Occipital lobe (tissue), 1 donor: ENCODE measurements at regions not wholly inside any gene's neighbourhood (a gene's known extent, or its start where the extent isn't known, plus 50 kb on each side); places are given as distances from the start of the nearest gene placed in this dataset.

Experiments
- DNase-seq: peaks from one replicate; lab custom pipeline; 2025; lab: John Stamatoyannopoulos, UW

DNA sequence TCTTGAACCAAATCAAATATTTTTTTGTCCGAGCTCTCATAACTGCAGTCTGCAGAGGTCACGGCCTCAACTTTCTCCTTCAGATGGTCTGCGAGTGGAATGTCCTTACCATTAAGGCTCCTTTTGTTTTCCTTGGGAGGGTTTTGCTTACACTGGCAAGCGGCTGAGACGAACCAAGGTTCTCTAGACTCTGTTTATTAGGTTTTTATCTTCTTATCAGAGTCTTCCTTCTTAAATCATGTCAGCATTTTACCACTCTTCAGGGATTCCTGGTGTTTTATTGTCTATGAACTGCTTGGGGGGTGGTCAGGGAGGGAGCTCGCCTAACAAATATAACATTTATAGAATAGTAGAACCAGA lies 773.7 kb upstream of the NR2F2 start:
- no peak for DNase-seq

GRCh38 chr15:95557226-95558046 lies 773.1 kb upstream of the NR2F2 start:
- DNase-seq: no peak

GRCh38 chr15:95558131-95558530 lies 772.4 kb upstream of the NR2F2 start:
- DNase-seq: no peak

DNA sequence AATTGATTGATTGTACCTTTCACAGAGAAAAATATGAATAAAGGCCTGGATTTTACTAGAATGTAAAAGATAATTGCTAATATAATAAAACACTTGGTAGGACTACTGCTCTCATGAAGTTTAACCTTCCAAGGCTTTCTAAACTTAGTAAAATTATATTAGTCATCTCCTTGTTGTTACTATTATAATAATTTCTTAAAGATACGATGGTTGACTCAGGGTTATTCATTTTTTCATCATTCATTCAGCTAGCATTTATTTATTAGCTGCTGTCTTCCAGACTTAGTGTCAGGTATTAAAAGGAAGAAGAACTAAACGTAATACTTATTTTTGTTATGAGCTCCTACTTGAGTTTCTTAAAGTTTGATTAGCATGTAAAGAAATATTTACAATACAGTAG lies 771.6 kb upstream of the NR2F2 start:
- no peak for DNase-seq

GRCh38 chr15:95559875-95560394 lies 770.6 kb upstream of the NR2F2 start:
- no peak for DNase-seq

DNA sequence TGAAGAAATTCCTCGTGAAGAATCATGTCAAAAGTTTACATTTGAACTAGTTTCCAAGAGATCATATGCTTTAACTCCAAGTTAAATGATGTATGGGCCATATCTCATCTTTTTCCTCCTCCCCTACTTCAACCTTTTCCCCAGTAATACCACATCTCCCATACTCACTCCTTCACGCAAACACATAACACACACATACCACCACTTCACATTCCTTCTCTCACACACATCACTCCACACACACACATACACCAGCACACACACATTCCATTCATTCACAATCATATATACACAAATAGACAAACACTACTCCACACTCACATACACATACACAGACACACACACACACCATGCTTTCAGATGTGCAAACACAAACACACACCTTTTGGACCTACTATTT lies 769.0 kb upstream of the NR2F2 start:
- DNase-seq: no peak

- DNase-seq: no peak
These were observed 766.9 kb upstream of the NR2F2 start for GRCh38 chr15:95563634-95564033.

- no peak for DNase-seq
These were observed 765.4 kb upstream of the NR2F2 start for GRCh38 chr15:95565016-95565600.

DNA sequence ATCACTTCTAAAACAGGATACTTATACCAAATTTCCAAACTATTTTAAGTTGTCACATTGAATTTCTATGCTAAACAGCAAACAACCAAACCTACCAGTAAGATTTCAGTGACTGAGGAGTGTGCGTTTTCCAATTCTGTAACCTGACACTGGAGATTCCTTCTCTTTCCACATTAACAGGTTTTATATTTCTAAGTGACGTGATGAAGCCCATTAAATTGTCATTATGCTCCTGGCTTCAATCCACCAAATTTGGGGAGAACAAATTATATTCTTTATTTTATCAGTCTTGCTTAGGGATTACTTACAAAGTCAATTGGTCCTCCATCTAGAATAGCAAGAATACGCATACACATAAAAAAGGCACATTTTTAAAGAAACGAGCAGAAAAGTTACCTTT lies 764.8 kb upstream of the NR2F2 start:
- DNase-seq: no peak

DNA sequence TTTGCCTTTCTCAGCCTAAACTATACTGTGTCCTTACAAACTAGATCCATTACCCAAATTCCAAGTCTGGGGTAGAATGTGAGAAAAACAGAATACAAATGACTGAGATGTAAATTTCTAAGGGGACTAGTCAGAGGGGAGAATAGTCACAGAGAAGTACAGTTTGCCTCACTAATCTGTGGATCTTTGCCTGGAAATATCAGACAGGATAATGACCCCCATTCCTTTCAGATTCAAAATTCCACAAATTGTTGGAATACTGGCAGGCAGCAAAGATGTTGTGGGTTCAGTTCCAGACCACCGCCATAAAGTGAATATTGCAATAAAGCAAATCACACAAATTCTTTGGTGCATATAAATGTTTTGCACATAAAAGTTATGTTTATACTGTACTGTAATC lies 762.8 kb upstream of the NR2F2 start:
- DNase-seq: no peak

GRCh38 chr15:95574053-95574452 lies 756.4 kb upstream of the NR2F2 start:
- no peak for DNase-seq

DNA sequence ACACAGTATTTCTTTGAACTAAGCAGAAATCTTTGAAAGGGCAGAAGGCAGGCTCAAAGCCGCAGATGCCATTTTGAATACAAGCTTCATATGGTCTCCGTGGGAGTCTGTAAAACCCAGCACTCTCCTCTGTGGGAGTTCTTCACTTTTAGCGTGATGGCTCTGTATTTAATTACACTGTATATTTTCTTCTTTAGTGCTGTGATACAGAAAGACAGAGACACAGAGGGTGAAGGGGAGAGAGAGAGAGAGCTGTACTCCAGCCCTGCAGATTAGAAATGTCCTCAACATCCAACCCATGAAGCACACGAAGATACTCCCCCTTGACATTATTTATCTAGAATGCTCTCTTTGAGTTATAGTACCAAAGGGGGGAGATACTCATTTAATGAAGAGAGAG lies 752.6 kb upstream of the NR2F2 start:
- DNase-seq: no peak

DNA sequence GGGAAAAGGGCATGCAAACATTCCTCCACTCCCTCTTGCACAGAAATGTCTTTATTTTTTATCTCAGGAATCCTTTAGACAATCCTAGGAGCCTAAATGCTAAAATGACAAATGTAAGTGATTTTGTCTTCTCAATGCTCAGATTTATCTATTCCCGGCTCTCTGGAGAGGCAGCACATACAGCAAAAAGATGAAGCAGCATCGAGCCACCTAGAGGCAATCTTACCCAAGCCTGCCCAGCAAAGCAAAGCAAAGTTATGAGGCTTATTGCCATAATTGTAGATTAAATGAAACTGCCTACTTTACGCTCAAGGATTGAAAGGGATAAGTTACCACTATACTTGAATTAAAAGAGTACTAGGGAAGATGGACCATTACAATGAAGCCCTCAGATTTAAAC lies 750.4 kb upstream of the NR2F2 start:
- no peak for DNase-seq

- DNase-seq: no peak
These were observed 748.9 kb upstream of the NR2F2 start for GRCh38 chr15:95581595-95581994.

DNA sequence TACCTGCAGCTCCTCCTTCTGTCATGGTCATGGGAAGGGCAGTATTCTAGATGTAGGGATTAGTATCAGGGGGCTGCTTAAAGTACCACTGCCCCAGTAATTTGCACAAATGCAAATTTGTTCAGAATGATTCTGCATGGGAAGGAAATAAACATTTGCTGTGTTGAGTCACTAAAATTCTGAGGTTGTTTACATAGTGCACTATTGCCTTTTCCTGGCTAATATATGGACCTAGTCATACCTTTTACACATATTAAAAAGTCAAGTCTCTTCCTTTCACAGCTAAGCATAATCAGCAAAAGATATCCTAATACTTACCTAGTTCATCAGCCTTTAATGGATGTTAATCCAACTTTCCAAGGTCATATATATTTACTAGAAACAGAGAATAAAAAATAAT lies 746.4 kb upstream of the NR2F2 start:
- DNase-seq: no peak

GRCh38 chr15:95588056-95588455 lies 742.4 kb upstream of the NR2F2 start:
- no peak for DNase-seq

- no peak for DNase-seq
These were observed 739.9 kb upstream of the NR2F2 start for GRCh38 chr15:95590533-95591044.

GRCh38 chr15:95591270-95591669 lies 739.2 kb upstream of the NR2F2 start:
- no peak for DNase-seq

- DNase-seq: no peak
These were observed 738.6 kb upstream of the NR2F2 start for GRCh38 chr15:95591886-95592285.

GRCh38 chr15:95594496-95594895 lies 736.0 kb upstream of the NR2F2 start:
- DNase-seq: no peak

GRCh38 chr15:95595759-95596158 lies 734.7 kb upstream of the NR2F2 start:
- no peak for DNase-seq

DNA sequence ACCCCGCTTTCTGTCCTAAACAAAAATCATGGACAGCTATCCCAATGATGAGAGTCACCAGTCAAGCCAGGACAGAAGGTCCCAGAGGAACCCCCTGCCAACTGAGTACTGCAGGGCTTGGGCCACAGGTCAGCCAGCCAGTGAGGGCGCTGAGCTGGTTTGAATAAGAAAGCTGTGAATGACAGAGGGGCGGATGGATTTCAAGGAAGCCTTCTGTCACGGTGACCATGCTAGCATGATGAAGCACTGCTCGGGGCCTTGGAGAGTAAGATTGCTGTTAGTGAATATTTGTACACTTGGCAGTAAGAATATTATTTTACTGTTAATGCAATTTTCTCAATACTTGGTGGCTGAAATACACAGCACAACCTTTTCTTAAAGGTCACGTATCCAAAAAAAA lies 734.0 kb upstream of the NR2F2 start:
- DNase-seq: no peak

- no peak for DNase-seq
These were observed 732.1 kb upstream of the NR2F2 start for GRCh38 chr15:95598251-95598855.
